Gastrocnemius medialis (tissue), 4 donors: ENCODE measurements at regions not wholly inside any gene's neighbourhood (a gene's known extent, or its start where the extent isn't known, plus 50 kb on each side); places are given as distances from the start of the nearest gene placed in this dataset.

Source experiments
- ATAC-seq, 2 donors: fragments of 150-250 bp; one replicate each; pipeline ENCODE4 v1.9.1; 2016
- DNase-seq, 2 donors: peaks; one replicate each; pipeline ENCODE4 v3.0.0-alpha.2; 2019
- H3K27ac ChIP-seq, 4 donors: fragments of 200-600 bp; sonication (generic); 1 replicate in 1 of 4; 2 replicates in 3 of 4; pipeline ENCODE4 v1.5.1; 2016 to 2018; ENCODE audit warnings: mild to moderate bottlenecking in 2 of 4, moderate library complexity in 1 of 4
- H3K27me3 ChIP-seq, 3 donors: fragments of 200-600 bp; sonication (generic) in 2 of 3; 1 replicate in 1 of 3; 2 replicates in 2 of 3; pipeline versions ENCODE4 v1.5.1 to v1.6.0; 2016 to 2019; ENCODE audit warnings: mild to moderate bottlenecking in 1 of 3, moderate library complexity in 1 of 3
- H3K36me3 ChIP-seq, 2 donors: fragments of 200-600 bp; sonication (generic) in 1 of 2; one replicate each; pipeline ENCODE4 v1.5.1; 2017 to 2018
- H3K4me1 ChIP-seq, 2 donors: fragments of 200-600 bp; sonication (generic) in 1 of 2; one replicate each; pipeline ENCODE4 v1.5.1; 2016 to 2017; ENCODE audit warnings: mild to moderate bottlenecking in 2 of 2
- H3K4me3 ChIP-seq, 4 donors: fragments of 200-600 bp; sonication (generic) in 3 of 4; 1 replicate in 1 of 4; 2 replicates in 3 of 4; pipeline ENCODE4 v1.5.1; 2016 to 2019; ENCODE audit warnings: mild to moderate bottlenecking in 2 of 4
- H3K9me3 ChIP-seq, 3 donors: fragments of 200-600 bp; sonication (generic) in 2 of 3; 1 replicate in 1 of 3; 2 replicates in 2 of 3; pipeline ENCODE4 v1.5.1; 2016 to 2019
- CTCF ChIP-seq, 5 experiments: fragments of 450-650 bp in 3 of 5; fragments of 200-600 bp in 2 of 5; sonication (generic) in 2 of 5; IDR thresholded peaks in 4 of 5; conservative IDR thresholded peaks in 1 of 5; 1 replicate in 4 of 5; 2 replicates in 1 of 5; pipeline ENCODE4 v1.5.1; 2016 to 2019; ENCODE audit warnings: antibody characterized with exemption in 5 of 5, mild to moderate bottlenecking in 3 of 5, moderate library complexity in 3 of 5
- POLR2A ChIP-seq, 2 donors: fragments of 450-650 bp; IDR thresholded peaks; one replicate each; pipeline ENCODE4 v1.6.1; 2017; ENCODE audit warnings: antibody characterized with exemption in 2 of 2, mild to moderate bottlenecking in 2 of 2, moderate library complexity in 2 of 2
- in situ Hi-C, 4 donors: fragments of 200-750 bp; cut with MboI; loops; one replicate each; pipeline versions ENCODE4 v1.15.0 to v1.8.0; 2017; ENCODE audit warnings: low sequenced_read_pairs in 4 of 4
- intact Hi-C: fragments of 100-400 bp; cut with DNase I; formaldehyde crosslinking; loops from one replicate; pipeline ENCODE4 v1.15.1; 2023; ENCODE audit warnings: low total_unique reads

GRCh38 chr11:131228378-131228777 is 142.0 kb upstream of the NTM start:
- TF ChIP-seq POLR2A (IDR thresholded peaks at IDR 0.05) (no peak), CTCF (IDR thresholded peaks at IDR 0.05 in 4 of 5, conservative IDR thresholded peaks at IDR 0.05 in 1 of 5) (no peak)
- intact Hi-C loops (no loop called here), in situ Hi-C loops (no loop called here)
- H3K9me3 ChIP-seq = no peaks in the 10 kb centered on the region
- no peaks in the 10 kb centered on the region for H3K36me3 ChIP-seq
- H3K4me3 ChIP-seq = no peak overlapping the region
- DNase-seq (no peak), ATAC-seq (no peak)
- no peak overlapping the region for H3K27ac ChIP-seq
- H3K27me3 ChIP-seq = no peaks in the 10 kb centered on the region
- no peaks in the 10 kb centered on the region for H3K4me1 ChIP-seq

GRCh38 chr11:131229221-131229620 is 141.2 kb upstream of the NTM start:
- DNase-seq (no peak), ATAC-seq (no peak)
- TF ChIP-seq CTCF (IDR thresholded peaks at IDR 0.05 in 4 of 5, conservative IDR thresholded peaks at IDR 0.05 in 1 of 5) = no peak
- TF ChIP-seq POLR2A (IDR thresholded peaks at IDR 0.05) = no peak
- H3K27me3 ChIP-seq = no peaks in the 10 kb centered on the region
- H3K27ac ChIP-seq = no peak overlapping the region
- in situ Hi-C loops = no loop called here
- H3K9me3 ChIP-seq = no peaks in the 10 kb centered on the region
- no peaks in the 10 kb centered on the region for H3K36me3 ChIP-seq
- intact Hi-C loops = no loop called here
- no peak overlapping the region for H3K4me3 ChIP-seq
- no peaks in the 10 kb centered on the region for H3K4me1 ChIP-seq

GRCh38 chr11:131231317-131231940 is 139.0 kb upstream of the NTM start:
- in situ Hi-C loops (no loop called here), intact Hi-C loops (no loop called here)
- H3K27ac ChIP-seq = no peak overlapping the region
- no peak for ATAC-seq
- H3K36me3 ChIP-seq = no peaks in the 10 kb centered on the region
- no peak for DNase-seq
- H3K4me1 ChIP-seq = no peaks in the 10 kb centered on the region
- no peak overlapping the region for H3K4me3 ChIP-seq
- no peak for TF ChIP-seq POLR2A (IDR thresholded peaks at IDR 0.05)
- TF ChIP-seq CTCF (IDR thresholded peaks at IDR 0.05 in 4 of 5, conservative IDR thresholded peaks at IDR 0.05 in 1 of 5) = no peak
- no peaks in the 10 kb centered on the region for H3K27me3 ChIP-seq
- no peaks in the 10 kb centered on the region for H3K9me3 ChIP-seq

GRCh38 chr11:131232261-131232660 is 138.2 kb upstream of the NTM start:
- no peaks in the 10 kb centered on the region for H3K36me3 ChIP-seq
- H3K4me1 ChIP-seq = no peaks in the 10 kb centered on the region
- no peak overlapping the region for H3K4me3 ChIP-seq
- H3K27me3 ChIP-seq = no peaks in the 10 kb centered on the region
- no peaks in the 10 kb centered on the region for H3K9me3 ChIP-seq
- ATAC-seq = no peak
- no peak for DNase-seq
- no peak overlapping the region for H3K27ac ChIP-seq
- TF ChIP-seq POLR2A (IDR thresholded peaks at IDR 0.05) = no peak
- no peak for TF ChIP-seq CTCF (IDR thresholded peaks at IDR 0.05 in 4 of 5, conservative IDR thresholded peaks at IDR 0.05 in 1 of 5)
- in situ Hi-C loops = no loop called here
- intact Hi-C loops = no loop called here

- intact Hi-C loops = no loop called here
- no peak for ATAC-seq
Measured at GRCh38 chr11:131234221-131234620, 136.2 kb upstream of the NTM start.

More at GRCh38 chr11:131234221-131234620, 136.2 kb upstream of the NTM start:
- TF ChIP-seq POLR2A (IDR thresholded peaks at IDR 0.05) (no peak), CTCF (IDR thresholded peaks at IDR 0.05 in 4 of 5, conservative IDR thresholded peaks at IDR 0.05 in 1 of 5) (no peak)
- Histone ChIP-seq H3K36me3 (no peaks in the 10 kb centered on the region), H3K27ac (no peak overlapping the region), H3K27me3 (no peaks in the 10 kb centered on the region), H3K9me3 (no peaks in the 10 kb centered on the region), H3K4me1 (no peaks in the 10 kb centered on the region), H3K4me3 (no peak overlapping the region)
- in situ Hi-C loops = no loop called here
- DNase-seq = no peak
